Fibroblast of mammary gland (primary cell): ENCODE measurements at regions not wholly inside any gene's neighbourhood (a gene's known extent, or its start where the extent isn't known, plus 50 kb on each side); places are given as distances from the start of the nearest gene placed in this dataset.
"Not testable (repeated sequence)": the region's sequence is repeated elsewhere in the genome, so short reads cannot be mapped to it uniquely, and the experiment has no call there.

ENCODE experiments used
- DNase-seq: peaks from one replicate; pipeline ENCODE4 v3.0.0-alpha.2; 2010; ENCODE audit warnings: low read depth
- H3K4me3 ChIP-seq: 2 replicates; pipeline ENCODE4 v1.5.1; 2011; ENCODE audit warnings: low read depth, mild to moderate bottlenecking, low read length, moderate library complexity; ENCODE audit not compliant: control insufficient read depth
- CTCF ChIP-seq: conservative IDR thresholded peaks from 2 replicates; pipeline ENCODE4 v1.5.1; 2011; ENCODE audit warnings: low read depth, low read length, inconsistent platforms; ENCODE audit not compliant: control insufficient read depth, insufficient read depth

GRCh38 chr19:27714857-27715256 is 1498.1 kb downstream of the UQCRFS1 start:
- TF ChIP-seq CTCF = no peak

GRCh38 chr19:27709496-27709895 is 1503.5 kb downstream of the UQCRFS1 start:
- H3K4me3 ChIP-seq = no peak overlapping the region
- no peak for TF ChIP-seq CTCF
- no peak for DNase-seq

More at GRCh38 chr19:27714857-27715256, 1498.1 kb downstream of the UQCRFS1 start:
- DNase-seq = no peak
- H3K4me3 ChIP-seq = no peak overlapping the region

GRCh38 chr19:27708986-27709385 is 1504.0 kb downstream of the UQCRFS1 start:
- H3K4me3 ChIP-seq, DNase-seq: not testable (repeated sequence)

GRCh38 chr19:27707026-27707425 is 1505.9 kb downstream of the UQCRFS1 start:
- not testable (repeated sequence) for H3K4me3 ChIP-seq, DNase-seq

GRCh38 chr19:27705896-27706295 is 1507.1 kb downstream of the UQCRFS1 start:
- DNase-seq = no peak
- no peak for TF ChIP-seq CTCF
- H3K4me3 ChIP-seq = no peak overlapping the region

GRCh38 chr19:27694361-27695055 is 1518.4 kb downstream of the UQCRFS1 start:
- no peak for TF ChIP-seq CTCF
- no peak overlapping the region for H3K4me3 ChIP-seq
- DNase-seq = no peak

- DNase-seq = no peak
- no peak overlapping the region for H3K4me3 ChIP-seq
- no peak for TF ChIP-seq CTCF
Observed at GRCh38 chr19:27691991-27692390, 1521.0 kb downstream of the UQCRFS1 start.

GRCh38 chr19:27689734-27690241 is 1523.2 kb downstream of the UQCRFS1 start:
- no peak for DNase-seq
- no peak overlapping the region for H3K4me3 ChIP-seq
- no peak for TF ChIP-seq CTCF
